HuH-7.5 (cell line): ENCODE measurements at regions not wholly inside any gene's neighbourhood (a gene's known extent, or its start where the extent isn't known, plus 50 kb on each side); places are given as distances from the start of the nearest gene placed in this dataset.

Experiments
- DNase-seq: peaks from one replicate; pipeline ENCODE4 v3.0.0; 2011; ENCODE audit warnings: low spot score

DNA sequence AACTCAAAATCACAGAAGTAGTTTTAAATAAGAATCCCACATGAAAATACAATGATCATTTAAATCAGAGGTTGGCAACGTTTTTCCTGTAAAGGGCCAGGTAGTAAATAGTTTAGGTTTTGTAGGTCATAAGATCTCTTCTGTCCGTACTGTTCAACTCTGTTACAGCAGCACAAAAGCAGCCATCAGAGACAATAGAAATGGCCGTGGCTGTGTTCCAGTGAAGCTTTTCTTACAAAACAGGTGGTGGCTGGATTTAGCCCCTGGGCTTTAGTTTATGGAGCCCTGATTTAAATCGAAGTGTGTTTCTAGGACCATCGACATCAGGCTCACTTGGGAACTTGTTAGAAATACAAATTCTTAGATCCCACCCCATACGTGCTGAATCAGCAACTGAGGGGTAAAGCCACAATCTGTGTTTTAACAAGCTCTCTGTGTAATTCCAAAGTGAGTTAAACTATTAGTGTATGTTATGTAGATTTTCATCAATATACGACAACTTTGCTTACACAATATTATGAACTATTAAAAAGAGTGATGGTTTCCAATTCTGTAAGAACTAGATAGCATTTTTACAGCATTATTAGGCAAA is 54.8 kb upstream of the MIR17HG start:
- no peak for DNase-seq

DNA sequence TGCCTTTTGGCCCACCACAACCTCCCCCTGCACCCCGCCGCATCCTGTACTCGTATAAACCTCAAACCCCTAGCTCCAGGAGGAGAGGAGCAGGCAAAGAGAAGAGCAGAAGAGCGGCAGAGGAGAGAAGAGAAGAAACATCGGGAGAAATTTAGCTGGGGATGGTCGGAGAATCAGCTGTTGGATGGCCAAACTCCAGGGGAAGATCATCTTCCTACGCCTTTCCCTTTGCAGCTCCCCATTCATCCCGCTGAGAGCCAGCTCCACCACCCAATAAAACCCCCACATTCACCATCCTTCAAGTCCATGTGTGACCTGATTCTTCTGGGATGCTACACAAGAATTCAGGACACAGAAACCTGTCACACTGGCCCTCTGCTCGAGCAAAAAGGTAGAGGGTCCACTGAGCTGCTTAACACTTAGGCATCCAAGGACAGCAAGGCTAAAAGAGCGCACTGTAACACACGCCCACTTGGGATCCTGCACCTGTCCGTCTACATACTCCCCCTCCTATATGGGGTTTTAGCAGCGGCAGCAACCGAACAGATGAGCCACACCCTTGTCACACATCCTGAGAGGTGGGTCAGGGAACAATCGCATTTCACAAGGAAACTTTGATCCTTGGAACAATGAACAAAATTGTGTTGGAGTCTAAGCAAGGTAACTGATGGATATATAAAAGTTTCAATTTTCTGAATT is 51.6 kb upstream of the MIR17HG start:
- no peak for DNase-seq

DNA sequence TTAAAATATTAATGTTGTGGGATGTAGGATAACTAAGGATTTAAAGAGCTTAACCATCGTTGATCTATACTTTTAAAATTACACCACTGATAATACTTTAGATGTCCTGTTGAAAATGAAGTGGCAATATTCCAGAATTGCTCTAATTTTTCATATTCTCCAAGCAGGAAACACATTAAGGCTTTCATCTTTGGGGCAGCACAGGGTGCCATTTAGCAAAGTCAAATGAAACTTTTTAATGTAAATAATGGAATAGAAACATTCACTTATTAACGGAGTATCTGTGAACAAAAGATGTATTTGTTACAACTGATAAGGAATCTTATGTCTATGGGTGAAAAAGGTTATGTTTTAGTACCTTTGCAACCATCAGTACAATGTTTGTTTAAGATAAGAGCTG is 50.0 kb upstream of the MIR17HG start:
- no peak for DNase-seq
